Fibroblast of skin of back (primary cell): ENCODE measurements at regions not wholly inside any gene's neighbourhood (a gene's known extent, or its start where the extent isn't known, plus 50 kb on each side); places are given as distances from the start of the nearest gene placed in this dataset.
"Not testable (repeated sequence)": the region's sequence is repeated elsewhere in the genome, so short reads cannot be mapped to it uniquely, and the experiment has no call there.

Source experiments
- DNase-seq: peaks from one replicate; pipeline ENCODE4 v3.0.0-alpha.2; 2013

DNA sequence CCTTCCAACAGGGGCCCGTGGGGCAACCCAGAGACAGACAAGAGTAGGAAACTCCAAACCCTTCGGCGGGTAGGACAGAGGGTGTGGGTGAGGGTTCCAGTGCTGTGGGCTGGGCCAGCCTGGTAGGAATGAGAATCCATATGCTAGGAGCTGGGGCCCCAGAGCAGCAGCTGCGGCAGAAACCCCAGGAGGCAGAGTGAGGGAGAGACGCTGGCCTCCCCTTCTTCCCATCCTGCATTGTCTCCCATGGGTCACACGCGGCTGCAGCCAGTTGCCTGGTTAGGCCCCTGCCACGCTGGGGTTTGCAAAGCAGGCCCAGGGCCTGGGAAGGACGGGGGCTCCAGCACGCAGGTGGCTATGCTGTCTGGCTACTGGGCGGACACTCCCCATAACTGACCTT lies 113.1 kb upstream of the CCZ1B start:
- DNase-seq, result not testable (repeated sequence)

DNA sequence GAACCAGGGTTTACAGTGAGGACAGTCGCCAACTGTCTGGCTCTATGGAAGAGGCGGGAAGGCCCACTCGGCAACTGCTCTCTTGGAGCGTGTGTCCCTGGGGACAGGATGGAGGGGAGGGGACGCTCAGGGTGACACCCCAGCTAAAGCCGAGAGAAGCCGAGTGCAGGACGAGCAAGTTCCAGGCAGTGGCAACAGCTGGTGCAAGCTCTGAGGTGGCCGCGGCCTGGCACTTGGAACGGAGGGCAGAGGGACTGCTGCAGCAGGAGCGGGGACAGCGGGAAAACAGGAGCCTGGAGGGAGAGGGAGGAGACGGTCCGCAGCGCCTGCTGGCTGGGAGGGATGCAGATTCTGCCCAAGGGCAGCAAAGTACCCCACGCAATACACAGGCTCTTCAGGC lies 113.8 kb upstream of the CCZ1B start:
- not testable (repeated sequence) for DNase-seq

DNA sequence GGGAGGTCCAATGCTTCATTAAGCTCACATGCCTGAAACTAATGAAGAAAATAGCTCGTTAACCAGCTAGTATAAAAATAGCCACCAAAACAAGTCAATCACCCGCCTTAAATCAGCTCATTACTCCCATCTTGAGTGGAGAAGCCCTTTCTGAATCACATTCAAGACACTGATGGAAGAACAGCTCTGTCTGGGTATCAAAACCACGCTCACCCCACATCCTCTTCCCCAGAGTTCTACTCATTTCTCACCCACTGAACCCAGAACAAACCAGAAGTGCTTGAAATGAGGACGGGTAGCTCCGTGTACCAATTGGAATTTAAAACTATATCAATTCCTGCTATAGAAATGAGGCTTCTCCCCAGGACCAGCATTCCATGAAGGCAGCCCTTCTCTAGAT lies 120.8 kb upstream of the CCZ1B start:
- not testable (repeated sequence) for DNase-seq

DNA sequence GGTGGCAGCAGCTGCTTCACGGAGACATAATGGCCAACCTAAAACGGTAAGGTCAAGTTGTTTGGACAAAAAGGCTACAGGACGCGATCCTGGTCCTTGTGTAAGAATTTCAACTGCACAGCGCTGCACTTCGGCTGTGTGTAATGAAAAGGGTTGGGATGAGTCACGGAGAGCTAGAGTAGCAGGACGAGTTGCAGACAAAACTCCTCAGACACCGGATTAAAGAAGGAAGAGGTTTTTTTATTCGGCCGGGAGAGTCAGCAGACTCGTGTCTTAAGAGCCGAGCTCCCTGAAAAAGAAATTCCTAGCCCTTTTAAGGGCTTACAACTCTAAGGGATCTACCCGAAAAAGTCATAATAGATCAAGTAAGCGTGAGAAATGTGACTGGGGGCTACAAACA lies 124.2 kb upstream of the CCZ1B start:
- DNase-seq, result not testable (repeated sequence)

DNA sequence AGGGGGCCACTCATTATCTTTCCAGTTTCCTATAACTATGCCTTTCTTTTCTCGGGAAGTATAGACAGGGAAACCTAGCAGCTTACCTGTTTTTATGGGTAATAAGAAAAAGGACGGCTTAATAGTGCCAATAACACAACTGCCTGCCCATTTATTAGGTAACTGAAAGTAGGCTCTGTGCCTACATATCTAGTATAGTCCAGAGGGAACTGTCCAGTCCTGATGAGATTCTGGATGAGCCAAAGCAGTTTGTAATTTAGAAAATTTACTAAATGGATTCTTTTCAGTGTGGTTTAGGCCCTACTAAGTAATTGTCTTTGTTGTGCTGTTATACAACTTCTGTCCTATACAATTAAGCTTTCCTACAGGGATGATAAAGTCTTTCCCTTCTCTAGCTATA lies 125.5 kb upstream of the CCZ1B start:
- not testable (repeated sequence) for DNase-seq

DNA sequence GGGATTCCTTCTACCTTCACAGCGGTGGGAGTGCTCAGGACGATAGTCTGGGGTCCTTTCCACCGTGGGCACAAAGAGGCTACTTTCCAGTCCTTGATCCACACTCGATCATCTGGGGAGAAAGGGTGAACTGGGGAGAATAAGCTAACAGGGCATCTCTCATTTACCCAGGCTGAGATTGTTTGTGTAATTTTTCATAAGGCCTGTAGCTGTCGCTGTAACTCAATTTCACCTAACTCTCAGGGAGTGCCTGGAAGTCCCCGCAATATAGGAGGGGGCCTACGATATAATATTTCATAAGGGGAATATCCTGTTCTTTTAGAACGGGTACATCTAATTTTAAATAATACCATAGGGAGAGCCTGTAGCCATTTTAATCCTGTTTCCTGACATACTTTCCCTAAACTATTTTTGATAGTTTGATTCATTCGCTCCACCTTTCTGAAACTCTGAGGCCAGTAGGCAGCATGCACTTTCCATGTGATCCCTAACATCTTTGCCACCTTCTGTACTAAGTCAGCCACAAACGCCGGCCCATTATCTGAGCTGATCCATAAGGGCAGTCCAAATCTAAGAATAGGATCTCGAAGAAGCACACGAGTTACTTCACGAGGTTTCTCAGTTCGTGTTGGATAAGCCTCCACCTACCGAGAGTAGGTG lies 127.2 kb upstream of the CCZ1B start:
- not testable (repeated sequence) for DNase-seq

DNA sequence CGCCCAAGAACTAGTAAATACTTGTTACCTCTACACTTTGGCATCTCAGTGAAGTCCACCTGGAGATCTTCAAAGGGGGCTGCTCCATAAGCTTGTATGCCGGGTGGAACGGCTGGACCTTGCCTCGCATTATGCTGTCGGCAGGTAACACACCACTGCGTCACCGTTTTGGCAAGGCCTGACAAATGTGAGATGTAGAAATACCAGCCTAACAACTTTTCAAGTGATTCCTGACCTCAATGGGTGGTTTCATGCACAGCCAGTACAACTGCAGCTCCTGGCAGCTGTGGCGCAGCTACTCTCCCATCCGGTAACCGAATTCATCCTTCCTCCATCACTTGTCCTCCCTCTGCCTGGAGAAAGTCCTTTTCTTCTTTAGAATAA lies 127.7 kb upstream of the CCZ1B start:
- DNase-seq, result not testable (repeated sequence)

DNA sequence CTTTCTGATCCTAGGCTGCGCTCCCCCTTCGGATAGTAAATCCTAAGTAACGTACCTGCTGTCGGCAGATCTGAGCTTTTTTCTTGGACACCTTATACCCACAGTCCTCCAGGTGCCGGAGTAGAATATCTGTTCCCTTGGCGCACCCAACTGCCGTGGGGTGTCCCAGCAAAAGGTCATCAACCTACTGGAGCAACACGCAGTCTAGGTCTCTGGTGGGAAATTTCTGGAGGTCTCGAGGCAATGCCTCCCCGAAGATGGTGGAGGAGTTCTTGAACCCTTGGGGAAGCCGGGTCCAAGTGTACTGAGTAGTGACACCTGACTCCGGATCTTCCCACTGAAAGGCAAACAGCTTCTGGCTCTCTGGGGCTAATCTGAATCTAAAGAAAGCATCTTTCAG lies 129.3 kb upstream of the CCZ1B start:
- not testable (repeated sequence) for DNase-seq

DNA sequence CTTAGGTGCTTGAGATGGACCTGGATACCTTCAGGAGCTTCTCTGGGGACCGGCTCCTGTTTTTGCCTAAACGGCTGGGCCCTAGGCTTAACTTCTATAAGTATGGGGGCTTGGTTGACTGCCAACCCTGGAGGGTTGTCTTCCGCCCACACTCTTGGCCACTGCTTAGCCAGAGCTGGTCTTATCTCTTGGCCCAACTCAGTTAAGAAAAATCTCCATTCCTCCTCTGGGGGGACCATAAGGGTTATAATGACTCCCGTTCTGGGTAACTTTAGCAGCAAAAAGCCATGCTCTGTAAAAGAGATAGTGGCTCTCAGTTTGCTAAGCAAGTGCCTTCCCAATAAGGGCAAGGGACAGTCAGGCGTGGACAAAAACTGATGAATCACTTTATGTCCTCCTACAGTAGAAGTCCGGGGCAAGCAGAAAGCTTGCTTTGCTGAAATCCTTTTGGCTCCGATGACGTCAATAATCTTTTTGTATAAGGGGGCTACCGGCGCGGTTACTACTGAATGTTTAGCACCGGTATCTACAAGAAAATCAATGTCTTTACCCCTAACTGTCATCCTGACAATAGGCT lies 130.0 kb upstream of the CCZ1B start:
- DNase-seq, result not testable (repeated sequence)

DNA sequence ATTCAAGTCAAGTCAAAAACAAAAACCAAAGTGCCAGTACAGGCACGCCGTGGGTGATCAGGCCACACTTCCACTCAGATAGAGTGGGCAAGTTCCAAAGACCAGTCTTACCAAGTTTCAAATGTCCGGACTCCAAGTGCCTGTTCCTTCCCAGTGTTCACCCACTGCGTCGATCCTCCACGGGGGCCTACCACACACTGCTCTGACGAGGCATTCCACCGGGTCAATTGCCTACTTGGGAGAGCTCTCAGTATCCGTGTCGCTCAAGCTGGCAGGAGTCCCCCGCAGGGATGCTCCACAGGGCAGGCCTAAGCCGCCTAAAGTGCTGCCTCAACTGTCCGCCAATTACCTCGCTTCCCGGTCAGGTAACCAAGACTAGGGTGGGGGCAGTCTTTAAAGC lies 132.3 kb upstream of the CCZ1B start:
- not testable (repeated sequence) for DNase-seq

DNA sequence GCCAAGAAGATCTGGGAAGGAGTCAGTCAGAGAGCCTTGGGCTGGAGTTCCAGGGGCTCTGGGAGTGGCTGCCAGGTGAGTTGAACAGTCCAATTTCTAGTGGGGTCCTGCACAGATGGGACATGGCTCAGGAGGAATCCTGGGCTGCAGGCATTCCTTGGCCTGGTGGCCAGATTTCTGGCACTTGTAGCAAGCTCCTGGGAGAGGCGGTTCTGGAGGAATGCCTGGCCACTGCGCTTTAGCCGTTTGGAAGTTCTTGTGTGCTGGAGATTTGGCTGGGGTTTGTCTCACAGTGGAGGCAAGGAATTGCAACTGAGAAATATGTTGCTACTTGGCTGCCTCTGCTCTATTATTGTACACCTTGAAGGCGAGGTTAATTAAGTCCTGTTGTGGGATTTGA lies 133.9 kb upstream of the CCZ1B start:
- DNase-seq, result not testable (repeated sequence)

DNA sequence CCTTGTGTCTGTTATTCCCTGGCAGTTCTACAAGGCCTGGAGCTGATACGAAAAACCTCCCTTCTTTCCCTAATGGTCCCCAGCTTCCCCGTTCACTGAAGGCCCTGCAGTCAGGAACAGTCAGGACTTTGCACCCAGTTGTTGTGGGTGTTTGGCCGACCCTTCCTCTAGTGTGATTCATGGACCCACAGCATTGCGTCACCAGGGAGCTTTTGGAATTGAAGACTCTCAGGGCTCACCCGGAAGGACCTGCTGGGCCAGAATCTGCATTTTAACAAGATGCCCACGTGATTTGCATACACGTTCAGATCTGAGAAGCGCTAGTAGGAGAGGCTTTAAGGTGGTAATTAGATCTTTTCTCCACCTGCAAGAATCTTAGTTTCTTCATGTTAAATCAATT lies 136.8 kb upstream of the CCZ1B start:
- DNase-seq, result not testable (repeated sequence)

DNA sequence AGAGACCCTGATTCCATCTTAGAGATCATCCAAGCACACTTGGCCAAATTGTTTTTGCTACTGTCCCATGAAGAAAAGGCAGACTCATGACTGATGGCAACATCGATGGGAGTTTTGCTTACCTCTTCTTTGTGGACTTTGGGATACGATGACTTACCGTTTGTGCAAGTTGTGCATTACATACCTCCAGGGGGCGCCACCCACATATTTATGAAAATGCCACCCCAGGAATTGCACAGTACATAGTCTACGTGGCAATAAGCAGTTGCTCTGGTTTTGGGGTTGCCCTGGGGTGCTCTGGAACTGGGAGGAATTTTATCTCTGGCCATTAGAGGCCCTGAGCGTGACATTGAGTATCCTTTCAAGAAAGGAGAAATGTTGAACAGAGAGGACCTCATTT lies 139.0 kb upstream of the CCZ1B start:
- not testable (repeated sequence) for DNase-seq

DNA sequence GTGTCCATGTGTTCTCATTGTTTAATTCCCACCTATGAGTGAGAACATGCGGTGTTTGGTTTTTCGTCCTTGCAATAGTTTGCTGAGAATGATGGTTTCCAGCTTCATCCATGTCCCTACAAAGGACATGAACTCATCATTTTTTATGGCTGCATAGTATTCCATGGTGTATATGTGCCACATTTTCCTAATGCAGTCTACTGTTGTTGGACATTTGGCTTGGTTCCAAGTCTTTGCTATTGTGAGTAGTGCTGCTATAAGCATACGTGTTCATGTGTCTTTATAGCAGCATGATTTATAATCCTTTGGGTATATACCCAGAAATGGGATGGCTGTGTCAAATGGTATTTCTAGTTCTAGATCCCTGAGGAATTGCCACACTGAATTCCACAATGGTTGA lies 144.1 kb upstream of the CCZ1B start:
- not testable (repeated sequence) for DNase-seq

DNA sequence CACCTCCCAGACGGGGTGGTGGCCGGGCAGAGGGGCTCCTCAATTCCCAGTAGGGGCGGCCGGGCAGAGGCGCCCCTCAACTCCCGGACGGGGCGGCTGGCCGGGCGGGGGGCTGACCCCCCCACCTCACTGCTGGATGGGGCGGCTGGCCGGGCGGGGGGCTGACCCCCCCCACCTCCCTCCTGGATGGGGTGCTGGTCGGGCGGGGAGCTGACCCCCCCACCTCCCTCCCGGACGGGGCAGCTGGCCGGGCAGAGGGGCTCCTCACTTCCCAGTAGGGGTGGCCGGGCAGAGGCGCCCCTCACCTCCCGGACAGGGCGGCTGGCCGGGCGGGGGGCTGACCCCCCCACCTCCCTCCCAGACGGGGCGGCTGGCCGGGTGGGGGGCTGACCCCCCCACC lies 148.8 kb upstream of the CCZ1B start:
- DNase-seq, result not testable (repeated sequence)

DNA sequence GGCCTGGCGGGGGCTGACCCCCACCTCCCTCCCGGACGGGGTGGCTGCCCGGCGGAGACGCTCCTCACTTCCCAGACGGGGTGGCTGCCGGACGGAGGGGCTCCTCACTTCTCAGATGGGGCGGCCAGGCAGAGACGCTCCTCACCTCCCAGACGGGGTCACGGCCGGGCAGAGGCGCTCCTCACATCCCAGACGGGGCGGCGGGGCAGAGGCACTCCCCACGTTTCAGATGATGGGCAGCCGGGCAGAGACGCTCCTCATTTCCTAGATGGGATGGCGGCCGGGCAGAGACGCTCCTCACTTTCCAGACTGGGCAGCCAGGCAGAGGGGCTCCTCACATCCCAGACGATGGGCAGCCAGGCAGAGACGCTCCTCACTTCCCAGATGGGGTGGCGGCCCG lies 149.3 kb upstream of the CCZ1B start:
- not testable (repeated sequence) for DNase-seq

DNA sequence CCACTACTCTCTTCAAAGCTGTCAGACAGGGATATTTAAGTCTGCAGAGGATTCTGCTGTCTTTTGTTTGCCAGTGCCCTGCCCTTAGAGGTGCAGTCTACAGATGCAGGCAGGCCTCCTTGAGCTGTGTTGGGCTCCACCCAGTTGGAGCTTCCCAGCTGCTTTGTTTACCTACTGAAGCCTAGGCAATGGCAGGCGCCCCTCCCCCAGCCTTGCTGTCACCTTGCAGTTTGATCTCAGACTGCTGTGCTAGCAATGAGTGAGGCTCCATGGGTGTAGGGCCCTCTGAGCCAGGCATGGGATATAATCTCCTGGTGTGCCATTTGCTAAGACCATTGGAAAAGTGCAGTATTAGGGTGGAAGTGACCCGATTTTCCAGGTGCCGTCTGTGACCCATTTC lies 151.3 kb upstream of the CCZ1B start:
- DNase-seq, result not testable (repeated sequence)

DNA sequence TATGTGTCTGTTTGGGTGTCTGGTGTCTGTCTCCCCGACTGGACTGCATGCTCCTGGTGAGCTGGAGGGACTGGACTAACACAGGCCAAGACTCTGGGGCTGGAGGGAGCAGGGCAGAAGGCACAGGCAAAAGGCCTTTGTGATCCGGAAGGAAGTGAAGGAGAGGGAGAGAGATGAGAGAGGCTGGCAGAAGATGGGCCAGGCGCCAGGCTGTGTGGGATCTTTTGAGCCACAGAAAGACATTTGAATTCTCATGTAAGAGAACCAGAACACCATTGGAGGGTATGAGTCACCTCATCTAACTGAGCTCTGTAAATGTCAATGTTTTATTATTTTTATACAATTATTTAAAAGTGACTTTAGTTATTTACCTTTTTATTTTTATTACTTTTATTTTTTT lies 152.3 kb upstream of the CCZ1B start:
- DNase-seq, result not testable (repeated sequence)

DNA sequence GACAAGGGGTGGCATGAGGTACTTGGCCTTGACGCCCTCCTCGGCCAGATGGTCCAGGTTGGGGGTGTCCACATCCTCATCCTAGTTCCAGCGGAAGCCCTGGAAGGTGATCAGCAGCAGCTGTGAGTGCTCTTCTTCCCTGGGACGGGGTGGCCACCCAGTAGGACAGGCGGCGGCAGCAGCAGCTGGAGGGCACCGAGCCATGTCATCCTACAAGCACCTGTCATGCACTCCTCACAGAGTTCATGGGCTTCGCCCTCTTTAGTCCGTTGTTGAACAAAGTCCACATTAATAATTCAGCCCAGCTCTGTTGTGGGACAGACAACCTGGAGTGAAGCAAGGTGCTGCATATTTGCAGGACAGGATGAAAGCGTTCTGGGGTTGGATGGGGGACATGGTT lies 153.4 kb upstream of the CCZ1B start:
- not testable (repeated sequence) for DNase-seq

DNA sequence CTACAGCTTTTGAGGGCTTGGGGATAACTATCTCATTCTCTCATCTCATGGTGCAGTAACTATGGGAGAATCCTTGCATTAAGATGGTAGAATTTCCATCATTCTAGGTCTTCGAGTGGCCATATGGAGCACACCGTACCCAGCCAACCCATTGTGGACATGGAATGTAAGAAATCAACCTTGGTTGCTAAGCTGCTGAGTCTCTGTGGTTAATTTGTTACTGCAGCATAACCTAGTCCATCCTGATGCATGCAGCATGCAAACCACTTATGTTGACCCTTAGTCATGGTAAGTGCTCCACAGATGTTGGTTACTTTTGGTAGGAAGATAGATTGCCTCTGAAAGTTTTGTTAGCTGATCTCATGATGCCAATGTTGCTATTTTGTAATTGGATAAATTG lies 156.3 kb upstream of the CCZ1B start:
- not testable (repeated sequence) for DNase-seq

DNA sequence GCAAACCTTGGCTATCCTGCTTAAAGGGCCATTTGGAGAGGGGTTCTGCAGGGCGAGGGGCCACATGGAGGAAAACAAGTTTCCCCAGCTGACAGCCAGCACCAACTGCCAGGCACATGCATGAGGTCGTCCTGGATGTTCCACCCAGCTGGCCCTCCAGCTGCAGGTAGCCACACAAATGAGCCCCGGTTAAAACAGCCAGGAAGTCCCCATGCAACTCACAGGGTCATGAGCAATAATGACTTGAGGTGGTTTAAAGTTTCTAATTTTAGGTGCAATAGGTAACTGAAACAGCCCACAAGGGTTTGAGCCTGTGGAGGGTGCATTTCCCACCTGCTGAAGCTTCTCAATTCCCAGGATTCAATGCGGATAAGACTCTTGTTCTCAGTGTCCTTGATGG lies 160.8 kb upstream of the CCZ1B start:
- not testable (repeated sequence) for DNase-seq

DNA sequence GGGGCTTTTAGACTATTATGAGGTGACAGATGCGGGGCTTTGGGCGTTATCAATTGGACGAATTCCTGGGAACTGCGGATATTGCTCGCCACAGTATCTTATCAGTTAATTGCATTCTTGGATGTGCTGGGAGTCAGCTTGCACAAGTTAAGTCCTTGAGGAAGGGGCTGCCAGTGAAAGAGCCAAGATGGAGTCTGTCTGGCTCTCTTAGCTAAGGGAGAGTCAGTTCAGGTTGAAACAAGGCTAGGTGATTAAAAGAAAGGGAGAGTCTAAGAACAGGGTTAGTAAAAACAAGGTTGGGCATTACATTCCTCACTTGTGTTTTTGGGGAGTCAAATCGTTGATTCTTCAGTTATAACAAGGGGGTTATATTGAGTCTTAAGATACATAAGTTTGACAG lies 162.5 kb upstream of the CCZ1B start:
- not testable (repeated sequence) for DNase-seq

DNA sequence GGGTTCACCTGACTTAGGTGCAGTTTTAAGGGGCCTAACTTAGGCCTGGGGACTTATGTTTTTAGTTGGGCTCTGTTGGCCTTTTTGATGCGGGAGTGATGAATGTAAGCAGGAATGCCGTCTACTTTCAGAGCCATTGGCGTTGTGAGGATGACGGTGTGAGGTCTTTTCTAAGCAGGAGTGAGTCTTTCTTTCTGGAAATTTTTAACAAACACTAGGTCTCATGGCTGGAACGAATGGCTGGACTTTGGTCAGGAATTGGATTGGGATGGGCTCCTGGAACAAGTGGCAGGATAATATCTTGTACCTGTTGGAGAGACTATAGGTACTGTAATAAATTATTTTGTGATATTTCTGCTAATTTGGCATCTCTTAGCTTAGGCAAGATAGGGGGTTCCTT lies 163.9 kb upstream of the CCZ1B start:
- not testable (repeated sequence) for DNase-seq

DNA sequence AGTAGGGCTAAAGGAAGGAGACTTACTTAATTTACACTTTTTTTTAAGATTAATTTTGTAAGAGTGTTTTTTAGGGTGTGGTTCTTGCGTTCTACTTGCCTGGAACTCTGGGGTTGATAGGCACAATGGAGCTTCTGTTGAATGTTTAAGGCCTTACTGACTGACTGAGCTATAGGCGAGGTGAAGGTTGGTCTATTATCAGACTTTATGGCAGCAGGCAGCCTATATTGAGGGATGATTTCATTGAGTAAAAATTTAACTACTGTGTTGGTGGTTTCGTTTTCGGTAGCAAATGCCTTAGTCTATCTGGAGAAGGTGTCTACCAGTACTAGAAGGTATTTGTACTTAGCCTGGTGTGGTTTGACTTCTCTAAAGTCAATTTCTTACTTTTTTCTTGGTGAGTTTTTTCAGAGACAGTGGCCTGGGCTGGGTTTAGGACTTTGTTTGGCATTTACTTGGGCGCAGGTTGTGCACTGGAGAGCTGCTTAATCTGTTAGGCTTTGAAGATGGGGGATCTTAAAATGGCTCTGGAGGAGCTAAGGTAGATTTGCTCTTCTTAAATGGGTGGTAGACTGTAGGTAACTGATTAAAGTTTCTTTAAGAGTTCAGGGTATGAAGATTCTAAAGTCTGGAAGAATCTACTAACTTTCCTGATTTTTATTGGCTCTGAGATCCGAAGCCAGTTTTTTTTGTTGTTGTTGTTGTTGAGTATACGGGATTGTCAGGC lies 164.5 kb upstream of the CCZ1B start:
- DNase-seq, result not testable (repeated sequence)
